K562 (cell line): ENCODE measurements at regions not wholly inside any gene's neighbourhood (a gene's known extent, or its start where the extent isn't known, plus 50 kb on each side); places are given as distances from the start of the nearest gene placed in this dataset.

ENCODE experiments used
- ATAC-seq: fragments of 200-7000 bp; cut with Tn5 transposase; 3 replicates; pipeline ENCODE4 v1.9.1; 2020; ENCODE audit warnings: moderate library complexity
- BruUV-seq: library from RNA; stranded (reverse); fragments of 400-500 nt; replicated peaks from 2 replicates; lab custom pipeline; 2021; lab: Mats Ljungman, UMichigan
- CTCF ChIA-PET: fragments of 300-600 bp; formaldehyde crosslinking; extraction: SDS; loops from one replicate; lab custom pipeline; 2021; ENCODE audit warnings: low intra/inter-chr PET ratio; lab: Yijun Ruan, JAX
- POLR2A ChIA-PET: fragments of 300-600, 350-650 bp; sonication (Branson Sonifier 250); formaldehyde crosslinking; extraction: SDS; loops from one replicate; lab custom pipeline; 2021; ENCODE audit warnings: antibody characterized with exemption, inconsistent platforms; lab: Yijun Ruan, JAX
- DNase-seq, 4 experiments: peaks; one replicate each; pipeline versions ENCODE4 v3.0.0 to v3.0.0-alpha.2; 2011 to 2018; ENCODE audit warnings: low spot score in 3 of 4, mixed read lengths in 3 of 4; ENCODE audit errors: extremely low read depth in 1 of 4
- FAIRE-seq: peaks from 2 replicates; lab custom pipeline; 2011; peaks lifted over from hg19 to GRCh38; lab: Jason Lieb, UNC
- H2AFZ ChIP-seq: 2 replicates; pipeline ENCODE4 v1.6.0; 2011; ENCODE audit warnings: low read depth, low read length, control low read depth, inconsistent platforms
- H3K27ac ChIP-seq: fragments of 200-600 bp; 3 replicates; pipeline ENCODE4 v1.8.0; 2011; ENCODE audit warnings: low read depth, mild to moderate bottlenecking, control low read depth, inconsistent platforms, low read length, moderate library complexity, mixed read lengths; ENCODE audit errors: extremely low read depth
- H3K27me3 ChIP-seq, 2 experiments: fragments of 300-600 bp in 1 of 2; 2 replicates in 1 of 2; 3 replicates in 1 of 2; pipeline versions ENCODE4 v1.6.0 to v1.8.0; 2011; ENCODE audit warnings: inconsistent platforms in 2 of 2, low read length in 2 of 2, mild to moderate bottlenecking in 1 of 2, mixed read lengths in 1 of 2, moderate library complexity in 1 of 2; ENCODE audit not compliant: control insufficient read depth in 2 of 2, insufficient read depth in 2 of 2
- H3K36me3 ChIP-seq: fragments of 300-600 bp; 3 replicates; pipeline ENCODE4 v1.8.0; 2011; ENCODE audit warnings: mild to moderate bottlenecking, low read length, inconsistent platforms; ENCODE audit not compliant: control insufficient read depth, insufficient read depth
- H3K4me1 ChIP-seq, 2 experiments: fragments of 200-600 bp in 1 of 2; replicated peaks in 1 of 2; 2 replicates in 1 of 2; 3 replicates in 1 of 2; pipeline versions ENCODE4 v1.5.1 to v1.8.0; 2011; ENCODE audit warnings: inconsistent platforms in 2 of 2, low read length in 2 of 2, mild to moderate bottlenecking in 1 of 2, mixed read lengths in 1 of 2, moderate library complexity in 1 of 2; ENCODE audit not compliant: control insufficient read depth in 2 of 2, insufficient read depth in 2 of 2
- H3K4me2 ChIP-seq: 2 replicates; pipeline ENCODE4 v1.6.1; 2011; ENCODE audit warnings: low read length, control low read depth, inconsistent platforms, mixed read lengths; ENCODE audit not compliant: insufficient read depth
- H3K4me3 ChIP-seq: fragments of 200-600 bp; sonication (generic), shearing (Covaris generic); 2 replicates; pipeline ENCODE4 v1.5.1; 2016; ENCODE audit warnings: control low read depth, inconsistent platforms
- H3K79me2 ChIP-seq: fragments of 200-600 bp; 3 replicates; pipeline ENCODE4 v1.8.0; 2011; ENCODE audit warnings: low read length, inconsistent platforms; ENCODE audit not compliant: control insufficient read depth, insufficient read depth
- H3K9ac ChIP-seq, 2 experiments: 2 replicates each; pipeline versions ENCODE4 v1.6.0 to v1.6.1; 2011; ENCODE audit warnings: low read depth in 2 of 2, low read length in 2 of 2, control low read depth in 1 of 2, inconsistent platforms in 1 of 2, mild to moderate bottlenecking in 1 of 2, mixed read lengths in 1 of 2; ENCODE audit not compliant: insufficient read depth in 1 of 2
- H3K9me1 ChIP-seq: one replicate; pipeline ENCODE4 v1.6.0; 2011; ENCODE audit warnings: inconsistent platforms, mild to moderate bottlenecking, low read length, moderate library complexity; ENCODE audit not compliant: control insufficient read depth, insufficient read depth
- H3K9me3 ChIP-seq: replicated peaks from 2 replicates; pipeline ENCODE4 v1.5.1; 2011; ENCODE audit warnings: low read depth, low read length, inconsistent platforms; ENCODE audit not compliant: control insufficient read depth, insufficient read depth
- H4K20me1 ChIP-seq: replicated peaks from 2 replicates; pipeline ENCODE4 v1.6.1; 2011; ENCODE audit warnings: low read length, inconsistent platforms, mixed read lengths; ENCODE audit not compliant: control insufficient read depth, insufficient read depth
- FOXJ2 ChIP-seq: fragments of 200-800 bp; sonication (Bioruptor generic); IDR thresholded peaks from 2 replicates; pipeline ENCODE4 v1.6.1; 2016; ENCODE audit warnings: missing genetic modification characterization, missing compliant biosample characterization
- MEIS2 ChIP-seq: fragments of 450-650 bp; IDR thresholded peaks from 2 replicates; pipeline ENCODE4 v1.6.1; 2014; ENCODE audit warnings: mild to moderate bottlenecking; ENCODE audit not compliant: partially characterized antibody
- RBM25 ChIP-seq: fragments of 200-400 bp; formaldehyde crosslinking; IDR thresholded peaks from 2 replicates; pipeline ENCODE4 v1.6.1; 2018; ENCODE audit warnings: low read length, low read depth, moderate library complexity; ENCODE audit not compliant: severe bottlenecking
- WGBS: fragments of 100-300 bp; shearing (Covaris generic); methylation state at CpG from one replicate; pipeline ENCODE4 v1.1.6; 2016; ENCODE audit warnings: low coverage, mixed read lengths; ENCODE audit not compliant: insufficient coverage; ENCODE audit errors: missing lambda C conversion rate; 5-methylcytosine and 5-hydroxymethylcytosine counted together
- in situ Hi-C: fragments of 300-500 bp; cut with MboI; formaldehyde crosslinking; loops from 4 replicates; pipeline ENCODE4 v1.15.0; 2018; ENCODE audit warnings: inconsistent platforms, mixed read lengths
- intact Hi-C: fragments of 100-400 bp; cut with micrococcal nuclease; formaldehyde crosslinking; loops from 2 replicates; pipeline ENCODE4 v1.14.2; 2022
- TF ChIP-seq, protein P1 (sequence below), 2 experiments: IDR thresholded peaks in 1 of 2; conservative IDR thresholded peaks in 1 of 2; 2 replicates each; pipeline ENCODE4 v1.6.1; 2016; ENCODE audit warnings: low read depth in 2 of 2, mild to moderate bottlenecking in 1 of 2, missing compliant biosample characterization in 1 of 2, missing genetic modification characterization in 1 of 2, moderate library complexity in 1 of 2

DNA sequence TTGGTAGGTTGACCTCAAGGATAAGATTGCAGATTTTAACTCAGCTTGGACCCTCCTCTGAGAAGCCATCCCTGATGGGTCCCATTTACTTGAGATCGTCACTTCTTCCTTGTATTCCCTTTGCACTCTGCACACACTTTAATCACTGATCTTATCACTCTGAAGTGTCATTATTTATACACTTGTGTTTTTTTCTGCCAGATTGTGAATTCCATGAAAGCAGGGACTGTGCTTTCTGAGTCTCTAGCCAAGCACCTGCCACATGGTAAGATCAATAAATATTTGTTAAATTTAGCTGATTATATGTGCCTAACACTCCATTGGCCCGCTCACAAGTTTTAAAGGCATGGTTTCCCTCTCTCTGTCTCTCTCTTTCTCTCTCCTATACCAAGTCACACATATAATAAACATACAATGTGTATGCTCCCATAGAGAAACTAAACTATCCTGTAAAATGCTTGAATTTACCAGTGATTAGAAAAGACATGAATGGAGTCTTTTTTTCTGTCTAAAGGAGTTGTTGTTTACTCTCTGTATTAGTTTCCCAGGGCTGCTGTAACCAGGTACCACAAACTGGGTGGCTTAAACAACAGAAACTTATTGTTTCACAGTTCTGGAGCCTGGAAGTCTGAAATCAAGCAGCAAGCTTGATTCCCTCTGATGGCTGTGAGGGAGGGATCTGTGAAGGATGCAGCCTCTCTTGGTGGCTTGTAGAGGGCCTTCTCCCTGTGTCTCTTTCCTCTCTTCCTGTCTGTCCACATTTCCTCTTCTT, 105.2 kb upstream of the GADD45A start:
- H3K79me2 ChIP-seq, result no peaks in the 10 kb centered on the region
- in situ Hi-C loops, result no loop called here
- CTCF ChIA-PET, result no interaction called here
- no peak overlapping the region for H2AFZ ChIP-seq
- TF ChIP-seq RBM25, result no peak
- TF ChIP-seq MEIS2, result peak; percentile 9
- TF ChIP-seq FOXJ2, result peak; percentile 90
- TF ChIP-seq, protein P1, sequence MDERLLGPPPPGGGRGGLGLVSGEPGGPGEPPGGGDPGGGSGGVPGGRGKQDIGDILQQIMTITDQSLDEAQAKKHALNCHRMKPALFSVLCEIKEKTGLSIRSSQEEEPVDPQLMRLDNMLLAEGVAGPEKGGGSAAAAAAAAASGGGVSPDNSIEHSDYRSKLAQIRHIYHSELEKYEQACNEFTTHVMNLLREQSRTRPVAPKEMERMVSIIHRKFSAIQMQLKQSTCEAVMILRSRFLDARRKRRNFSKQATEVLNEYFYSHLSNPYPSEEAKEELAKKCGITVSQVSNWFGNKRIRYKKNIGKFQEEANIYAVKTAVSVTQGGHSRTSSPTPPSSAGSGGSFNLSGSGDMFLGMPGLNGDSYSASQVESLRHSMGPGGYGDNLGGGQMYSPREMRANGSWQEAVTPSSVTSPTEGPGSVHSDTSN (CRISPR knock-in tag; IDR thresholded peaks at IDR 0.05; ENCODE audit: low read depth), result no peak
- TF ChIP-seq, protein P1 (tag; conservative IDR thresholded peaks at IDR 0.05; ENCODE audit: low read depth), result 0 out of 2 replicates have a peak, but pooled peaks have one; percentile 13
- TF ChIP-seq, all 486 proteins: peak for 3
- no peaks in the 10 kb centered on the region for H4K20me1 ChIP-seq
- DNase-seq (no peak), FAIRE-seq (no peak), ATAC-seq (no peak)
- H3K4me3 ChIP-seq, result no peak overlapping the region
- H3K27me3 ChIP-seq, result no peaks in the 10 kb centered on the region
- H3K9me1 ChIP-seq, result no peaks in the 10 kb centered on the region
- whole genome bisulfite sequencing, result 44% methylated on average over 2 of the region's 2 CpGs
- no peaks in the 10 kb centered on the region for H3K9me3 ChIP-seq
- no peaks in the 10 kb centered on the region for H3K36me3 ChIP-seq
- POLR2A ChIA-PET, result interaction anchor here (1.1 to 1.6 kb wide), 3 partner anchors 9 to 25 kb away, joined by 3 to 9 read pairs (median 4); no protein-coding TSS in a partner anchor
- H3K27ac ChIP-seq, result no peak overlapping the region
- intact Hi-C loops, result no loop called here
- H3K4me1 ChIP-seq, result peaks cover 0 to 4% of the 10 kb centered on the region in 2 experiments; a peak in 2 of 5 replicates
- H3K9ac ChIP-seq, result no peak overlapping the region
- BruUV-seq, result no TSS peak
- H3K4me2 ChIP-seq, result no peak overlapping the region
